HG03521 (cell line): ENCODE measurements at regions not wholly inside any gene's neighbourhood (a gene's known extent, or its start where the extent isn't known, plus 50 kb on each side); places are given as distances from the start of the nearest gene placed in this dataset.
"Not testable (repeated sequence)": the region's sequence is repeated elsewhere in the genome, so short reads cannot be mapped to it uniquely, and the experiment has no call there.

Experiments
- ATAC-seq: cut with Tn5 transposase; IDR thresholded peaks from one replicate; pipeline ENCODE4 v1.9.1; 2021; ENCODE audit warnings: mild to moderate bottlenecking, moderate library complexity; ENCODE audit not compliant: unreplicated experiment

- ATAC-seq = not testable (repeated sequence)
These were observed 118.4 kb upstream of the PTPN20 start for GRCh38 chr10:46792657-46793357.

GRCh38 chr10:46796351-46796750, 114.9 kb upstream of the PTPN20 start:
- not testable (repeated sequence) for ATAC-seq

GRCh38 chr10:46802010-46802409, 109.2 kb upstream of the PTPN20 start:
- ATAC-seq = not testable (repeated sequence)

- not testable (repeated sequence) for ATAC-seq
These were observed 108.1 kb upstream of the PTPN20 start for GRCh38 chr10:46803082-46803481.

- not testable (repeated sequence) for ATAC-seq
These were observed 101.0 kb upstream of the PTPN20 start for GRCh38 chr10:46810222-46810621.

- ATAC-seq = not testable (repeated sequence)
These were observed 95.1 kb upstream of the PTPN20 start for GRCh38 chr10:46816126-46816525.

- not testable (repeated sequence) for ATAC-seq
These were observed 70.7 kb upstream of the PTPN20 start for GRCh38 chr10:46840393-46841050.

GRCh38 chr10:46841051-46841593, 70.1 kb upstream of the PTPN20 start:
- ATAC-seq = not testable (repeated sequence)

GRCh38 chr10:46845194-46845593, 66.0 kb upstream of the PTPN20 start:
- not testable (repeated sequence) for ATAC-seq

GRCh38 chr10:46845640-46846039, 65.6 kb upstream of the PTPN20 start:
- ATAC-seq = not testable (repeated sequence)

- not testable (repeated sequence) for ATAC-seq
These were observed 50.5 kb upstream of the PTPN20 start for GRCh38 chr10:46860753-46861152.
